Panc1 (cell line): ENCODE measurements at regions not wholly inside any gene's neighbourhood (a gene's known extent, or its start where the extent isn't known, plus 50 kb on each side); places are given as distances from the start of the nearest gene placed in this dataset.

Experiments used
- ATAC-seq: fragments of 200-7000 bp; cut with Tn5 transposase; 2 replicates; pipeline ENCODE4 v1.9.1; 2020; ENCODE audit warnings: mild to moderate bottlenecking, moderate library complexity
- BruUV-seq: library from RNA; stranded (reverse); fragments of 400-500 nt; replicated peaks from 2 replicates; lab custom pipeline; 2021; lab: Mats Ljungman, UMichigan
- CTCF ChIA-PET: fragments of 300-600 bp; sonication (Branson Sonifier 250); formaldehyde crosslinking; loops from one replicate; lab custom pipeline; 2022; ENCODE audit warnings: antibody characterized with exemption; lab: Charles Lee
- POLR2A ChIA-PET: fragments of 300-600 bp; sonication (Branson Sonifier 250); formaldehyde crosslinking; loops from one replicate; lab custom pipeline; 2022; ENCODE audit warnings: antibody characterized with exemption; lab: Charles Lee
- DNase-seq: peaks from one replicate; pipeline ENCODE4 v3.0.0-alpha.2; 2010; ENCODE audit warnings: low read depth, low spot score
- H3K27ac ChIP-seq: 2 replicates; pipeline ENCODE4 v1.5.1; 2011; ENCODE audit warnings: mild to moderate bottlenecking, low read length, inconsistent platforms
- H3K27me3 ChIP-seq: fragments of 200-500 bp; sonication (Bioruptor generic); 2 replicates; pipeline ENCODE4 v1.6.0; 2014; ENCODE audit warnings: low read length, inconsistent platforms; ENCODE audit not compliant: control insufficient read depth, insufficient read depth
- H3K36me3 ChIP-seq: fragments of 200-500 bp; sonication (Bioruptor generic); 2 replicates; pipeline ENCODE4 v1.5.1; 2014; ENCODE audit warnings: inconsistent platforms, mild to moderate bottlenecking, low read length, moderate library complexity; ENCODE audit not compliant: control insufficient read depth, insufficient read depth
- H3K4me1 ChIP-seq: 2 replicates; pipeline ENCODE4 v1.5.1; 2011; ENCODE audit warnings: inconsistent platforms, mild to moderate bottlenecking, low read length, moderate library complexity; ENCODE audit not compliant: control insufficient read depth, insufficient read depth
- H3K4me3 ChIP-seq, 2 experiments: 2 replicates each; pipeline ENCODE4 v1.5.1; 2011 to 2012; ENCODE audit warnings: low read depth in 2 of 2, low read length in 2 of 2, mild to moderate bottlenecking in 2 of 2, inconsistent platforms in 1 of 2, moderate library complexity in 1 of 2
- H3K9me3 ChIP-seq: fragments of 200-500 bp; sonication (Bioruptor generic); 2 replicates; pipeline ENCODE4 v1.5.1; 2014; ENCODE audit warnings: low read depth, mild to moderate bottlenecking, inconsistent platforms, low read length, moderate library complexity; ENCODE audit not compliant: control insufficient read depth, insufficient read depth
- POLR2AphosphoS5 ChIP-seq: IDR thresholded peaks from 2 replicates; pipeline ENCODE4 v1.6.1; 2012; ENCODE audit warnings: mild to moderate bottlenecking, low read depth, low read length, moderate library complexity
- SIN3A ChIP-seq: IDR thresholded peaks from 2 replicates; pipeline ENCODE4 v1.6.1; 2012; ENCODE audit warnings: low read depth, mild to moderate bottlenecking, low read length, moderate library complexity, borderline replicate concordance; ENCODE audit not compliant: insufficient read depth
- TCF7L2 ChIP-seq: IDR thresholded peaks from 2 replicates; pipeline ENCODE4 v1.6.1; 2011; ENCODE audit warnings: mild to moderate bottlenecking, low read depth, low read length, inconsistent platforms
- in situ Hi-C: cut with HindIII; loops from 2 replicates; pipeline ENCODE4 v1.10.0; 2016; ENCODE audit warnings: low sequenced_read_pairs, low pct_unique_long_range_greater_than_20kb
- intact Hi-C: fragments of 100-400 bp; cut with micrococcal nuclease; formaldehyde crosslinking; loops from one replicate; pipeline ENCODE4 v1.10.0; 2022; ENCODE audit not compliant: unreplicated experiment
- TF ChIP-seq, protein P1 (sequence below): fragments of 450-650 bp; IDR thresholded peaks from 2 replicates; pipeline ENCODE4 v1.5.1; 2017; ENCODE audit warnings: mild to moderate bottlenecking
- TF ChIP-seq, protein P2 (sequence below), 2 experiments: IDR thresholded peaks; 2 replicates each; pipeline ENCODE4 v1.6.1; 2011 to 2012; ENCODE audit warnings: low read depth in 2 of 2, control low read depth in 1 of 2, low read length in 1 of 2, mild to moderate bottlenecking in 1 of 2, moderate library complexity in 1 of 2; ENCODE audit not compliant: insufficient read depth in 1 of 2

DNA sequence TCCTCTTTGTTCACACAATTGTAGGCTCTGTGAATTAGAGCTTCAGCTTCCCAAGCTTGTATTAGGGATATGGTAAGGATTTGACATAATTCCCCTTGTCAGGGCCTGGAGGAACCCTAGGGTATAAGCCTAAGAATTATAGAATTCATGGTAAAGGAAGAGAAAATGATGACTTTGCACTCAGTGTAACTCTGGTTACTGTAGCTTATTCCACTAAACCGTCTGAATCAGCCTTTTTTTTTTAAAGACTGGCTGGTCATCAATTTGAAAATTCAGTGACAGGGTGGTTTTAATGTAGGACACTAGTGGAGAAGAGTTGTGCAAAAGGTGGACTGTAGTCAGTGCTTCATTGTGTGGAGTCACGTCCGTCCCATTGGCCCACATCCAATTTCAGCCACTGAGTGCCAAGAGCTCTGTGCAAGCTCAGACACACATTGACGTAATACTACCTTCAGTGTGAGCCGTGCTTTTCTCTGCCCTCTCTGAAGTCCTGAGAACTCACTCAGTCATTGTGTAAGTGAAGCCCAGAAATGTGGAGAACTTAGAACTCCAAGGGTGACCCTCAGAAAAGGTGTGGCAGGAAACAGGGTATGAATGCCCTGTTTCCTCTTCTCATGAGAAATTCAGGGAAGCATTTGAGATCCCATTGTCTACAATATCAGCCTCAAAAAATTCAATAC lies 449.8 kb downstream of the C4orf33 start:
- DNase-seq: no peak

DNA sequence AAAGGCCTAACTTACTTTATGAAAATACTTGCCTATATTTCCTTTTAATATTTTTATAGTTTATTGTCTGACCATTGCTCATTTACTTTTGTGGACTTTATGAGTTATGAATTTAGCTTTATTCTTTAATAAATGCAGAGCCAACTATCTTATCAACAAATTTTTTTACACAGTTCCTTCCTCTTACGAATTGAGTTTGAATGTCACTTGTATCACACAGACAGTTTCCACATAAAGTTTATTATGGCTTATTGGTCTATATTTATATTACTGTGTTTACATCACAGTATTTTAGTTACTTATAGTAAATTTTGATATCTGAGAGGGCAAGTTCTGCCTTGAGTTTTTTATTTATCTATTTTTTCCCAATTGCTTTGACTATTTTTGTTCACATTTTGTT lies 450.6 kb downstream of the C4orf33 start:
- H3K9me3 ChIP-seq: no peaks in the 10 kb centered on the region
- no peaks in the 10 kb centered on the region for H3K36me3 ChIP-seq
- no peaks in the 10 kb centered on the region for H3K27me3 ChIP-seq
- H3K4me1 ChIP-seq: no peaks in the 10 kb centered on the region
- POLR2A ChIA-PET: no interaction called here
- H3K27ac ChIP-seq: no peak overlapping the region
- ATAC-seq (no peak), DNase-seq (no peak)
- in situ Hi-C loops (no loop called here), intact Hi-C loops (no loop called here)
- BruUV-seq: no TSS peak
- CTCF ChIA-PET: no interaction called here
- no peak overlapping the region for H3K4me3 ChIP-seq
- TF ChIP-seq, protein P1, sequence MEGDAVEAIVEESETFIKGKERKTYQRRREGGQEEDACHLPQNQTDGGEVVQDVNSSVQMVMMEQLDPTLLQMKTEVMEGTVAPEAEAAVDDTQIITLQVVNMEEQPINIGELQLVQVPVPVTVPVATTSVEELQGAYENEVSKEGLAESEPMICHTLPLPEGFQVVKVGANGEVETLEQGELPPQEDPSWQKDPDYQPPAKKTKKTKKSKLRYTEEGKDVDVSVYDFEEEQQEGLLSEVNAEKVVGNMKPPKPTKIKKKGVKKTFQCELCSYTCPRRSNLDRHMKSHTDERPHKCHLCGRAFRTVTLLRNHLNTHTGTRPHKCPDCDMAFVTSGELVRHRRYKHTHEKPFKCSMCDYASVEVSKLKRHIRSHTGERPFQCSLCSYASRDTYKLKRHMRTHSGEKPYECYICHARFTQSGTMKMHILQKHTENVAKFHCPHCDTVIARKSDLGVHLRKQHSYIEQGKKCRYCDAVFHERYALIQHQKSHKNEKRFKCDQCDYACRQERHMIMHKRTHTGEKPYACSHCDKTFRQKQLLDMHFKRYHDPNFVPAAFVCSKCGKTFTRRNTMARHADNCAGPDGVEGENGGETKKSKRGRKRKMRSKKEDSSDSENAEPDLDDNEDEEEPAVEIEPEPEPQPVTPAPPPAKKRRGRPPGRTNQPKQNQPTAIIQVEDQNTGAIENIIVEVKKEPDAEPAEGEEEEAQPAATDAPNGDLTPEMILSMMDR: no peak
- TF ChIP-seq SIN3A: no peak
- no peak for TF ChIP-seq TCF7L2
- TF ChIP-seq, protein P2, sequence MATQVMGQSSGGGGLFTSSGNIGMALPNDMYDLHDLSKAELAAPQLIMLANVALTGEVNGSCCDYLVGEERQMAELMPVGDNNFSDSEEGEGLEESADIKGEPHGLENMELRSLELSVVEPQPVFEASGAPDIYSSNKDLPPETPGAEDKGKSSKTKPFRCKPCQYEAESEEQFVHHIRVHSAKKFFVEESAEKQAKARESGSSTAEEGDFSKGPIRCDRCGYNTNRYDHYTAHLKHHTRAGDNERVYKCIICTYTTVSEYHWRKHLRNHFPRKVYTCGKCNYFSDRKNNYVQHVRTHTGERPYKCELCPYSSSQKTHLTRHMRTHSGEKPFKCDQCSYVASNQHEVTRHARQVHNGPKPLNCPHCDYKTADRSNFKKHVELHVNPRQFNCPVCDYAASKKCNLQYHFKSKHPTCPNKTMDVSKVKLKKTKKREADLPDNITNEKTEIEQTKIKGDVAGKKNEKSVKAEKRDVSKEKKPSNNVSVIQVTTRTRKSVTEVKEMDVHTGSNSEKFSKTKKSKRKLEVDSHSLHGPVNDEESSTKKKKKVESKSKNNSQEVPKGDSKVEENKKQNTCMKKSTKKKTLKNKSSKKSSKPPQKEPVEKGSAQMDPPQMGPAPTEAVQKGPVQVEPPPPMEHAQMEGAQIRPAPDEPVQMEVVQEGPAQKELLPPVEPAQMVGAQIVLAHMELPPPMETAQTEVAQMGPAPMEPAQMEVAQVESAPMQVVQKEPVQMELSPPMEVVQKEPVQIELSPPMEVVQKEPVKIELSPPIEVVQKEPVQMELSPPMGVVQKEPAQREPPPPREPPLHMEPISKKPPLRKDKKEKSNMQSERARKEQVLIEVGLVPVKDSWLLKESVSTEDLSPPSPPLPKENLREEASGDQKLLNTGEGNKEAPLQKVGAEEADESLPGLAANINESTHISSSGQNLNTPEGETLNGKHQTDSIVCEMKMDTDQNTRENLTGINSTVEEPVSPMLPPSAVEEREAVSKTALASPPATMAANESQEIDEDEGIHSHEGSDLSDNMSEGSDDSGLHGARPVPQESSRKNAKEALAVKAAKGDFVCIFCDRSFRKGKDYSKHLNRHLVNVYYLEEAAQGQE (IDR thresholded peaks at IDR 0.05; ENCODE audit: insufficient read depth in 1 of 2, low read depth in 2 of 2, low read length in 1 of 2): no peak
- TF ChIP-seq POLR2AphosphoS5: no peak

More for the DNA sequence above, 449.8 kb downstream of the C4orf33 start:
- Histone ChIP-seq H3K4me1 (no peaks in the 10 kb centered on the region), H3K36me3 (no peaks in the 10 kb centered on the region), H3K9me3 (no peaks in the 10 kb centered on the region), H3K27me3 (no peaks in the 10 kb centered on the region), H3K4me3 (no peak overlapping the region), H3K27ac (no peak overlapping the region)
- ChIA-PET CTCF (no interaction called here), POLR2A (no interaction called here)
- no peak for ATAC-seq
- no peak for TF ChIP-seq TCF7L2
- no peak for TF ChIP-seq SIN3A
- TF ChIP-seq, protein P1: no peak
- TF ChIP-seq, protein P2 (IDR thresholded peaks at IDR 0.05; ENCODE audit: insufficient read depth in 1 of 2, low read depth in 2 of 2, low read length in 1 of 2): no peak
- no peak for TF ChIP-seq POLR2AphosphoS5
- BruUV-seq: no TSS peak
- in situ Hi-C loops: no loop called here
- intact Hi-C loops: no loop called here
